NCI-H2029 treated with DMSO at 0.1 percent for 48 hours (cell line): ENCODE measurements at regions not wholly inside any gene's neighbourhood (a gene's known extent, or its start where the extent isn't known, plus 50 kb on each side); places are given as distances from the start of the nearest gene placed in this dataset.
"Not testable (repeated sequence)": the region's sequence is repeated elsewhere in the genome, so short reads cannot be mapped to it uniquely, and the experiment has no call there.

Experiments used
- DNase-seq: peaks from one replicate; lab custom pipeline; 2025; lab: John Stamatoyannopoulos, UW

- DNase-seq: not testable (repeated sequence)
Measured at GRCh38 chr12:76292891-76293290, 55.3 kb downstream of the BBS10 start.

DNA sequence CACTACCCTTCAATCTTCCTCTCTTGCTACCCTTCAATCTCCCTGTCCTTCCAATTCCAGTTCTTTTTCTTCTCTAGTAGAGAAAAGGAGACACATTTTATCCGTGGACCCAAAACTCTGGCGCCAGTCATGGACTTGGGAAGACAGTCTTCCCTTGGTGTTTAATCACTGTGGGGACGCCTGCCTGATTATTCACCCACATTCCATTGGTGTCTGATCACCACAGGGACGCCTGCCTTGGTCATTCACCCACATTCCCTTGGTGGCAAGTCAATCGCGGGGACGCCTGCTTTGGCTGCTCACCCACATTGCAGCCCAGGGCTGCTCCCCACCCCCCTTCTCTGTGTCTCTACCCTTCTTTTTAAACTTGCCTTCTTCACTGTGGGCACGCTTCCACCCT is 55.9 kb downstream of the BBS10 start:
- not testable (repeated sequence) for DNase-seq

DNA sequence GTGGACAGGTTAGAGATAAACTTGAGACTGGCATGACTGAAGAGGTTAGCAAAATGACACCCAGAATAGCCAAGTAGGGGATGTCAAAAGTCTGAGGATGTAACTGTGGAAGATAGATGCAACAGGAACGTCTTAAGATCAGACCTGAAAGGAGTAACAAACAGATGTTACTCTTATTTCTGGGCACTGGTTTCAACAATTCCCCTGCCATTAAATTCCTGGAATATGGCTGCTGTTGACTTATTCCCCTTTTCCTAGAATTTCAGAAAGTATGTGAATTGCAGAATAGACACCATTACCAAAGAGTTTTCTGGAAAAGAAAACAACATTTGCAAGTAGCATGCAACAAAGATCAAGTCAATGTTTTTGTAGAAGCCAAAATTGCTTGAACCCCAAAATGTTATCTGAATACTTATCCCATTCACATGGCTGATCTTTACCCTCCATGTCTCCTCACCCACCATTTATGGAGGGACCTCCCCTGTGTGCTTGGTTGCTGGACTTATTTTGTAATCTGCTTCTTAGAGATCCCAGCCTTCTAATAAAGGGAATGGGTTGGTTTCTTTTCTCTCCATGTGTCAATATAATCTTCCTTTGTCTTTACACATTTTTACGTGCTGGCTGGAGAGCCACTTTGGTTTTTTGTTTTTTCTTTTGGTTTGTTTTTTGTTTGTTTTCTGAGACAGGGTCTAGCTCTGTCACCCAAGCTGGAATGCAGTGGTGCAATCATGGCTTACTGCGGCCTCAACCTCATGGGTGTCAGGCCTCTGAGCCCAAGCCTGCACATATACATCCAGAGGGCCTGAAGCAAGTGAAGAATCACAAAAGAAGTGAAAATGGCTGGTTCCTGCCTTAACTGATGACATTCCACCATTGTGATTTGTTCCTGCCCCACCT is 57.0 kb downstream of the BBS10 start:
- no peak for DNase-seq

DNA sequence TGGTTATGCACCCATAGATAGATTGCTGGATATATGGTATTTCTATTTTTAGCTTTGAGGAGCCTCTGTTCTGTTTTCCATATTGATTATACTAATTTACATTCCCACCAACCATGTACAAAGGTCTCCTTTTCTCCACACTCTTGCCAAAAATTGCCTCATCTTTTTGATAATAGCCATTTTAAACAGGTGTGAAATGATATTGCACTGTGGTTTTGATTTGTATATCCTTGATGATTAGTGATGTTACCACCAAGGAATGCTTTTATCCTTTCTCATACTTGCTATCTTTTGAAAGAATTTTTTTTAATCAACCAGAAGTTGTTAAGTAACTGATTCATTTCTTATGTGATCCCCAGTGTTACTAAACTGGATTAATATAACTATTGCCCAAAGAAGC is 60.0 kb downstream of the BBS10 start:
- DNase-seq: no peak

DNA sequence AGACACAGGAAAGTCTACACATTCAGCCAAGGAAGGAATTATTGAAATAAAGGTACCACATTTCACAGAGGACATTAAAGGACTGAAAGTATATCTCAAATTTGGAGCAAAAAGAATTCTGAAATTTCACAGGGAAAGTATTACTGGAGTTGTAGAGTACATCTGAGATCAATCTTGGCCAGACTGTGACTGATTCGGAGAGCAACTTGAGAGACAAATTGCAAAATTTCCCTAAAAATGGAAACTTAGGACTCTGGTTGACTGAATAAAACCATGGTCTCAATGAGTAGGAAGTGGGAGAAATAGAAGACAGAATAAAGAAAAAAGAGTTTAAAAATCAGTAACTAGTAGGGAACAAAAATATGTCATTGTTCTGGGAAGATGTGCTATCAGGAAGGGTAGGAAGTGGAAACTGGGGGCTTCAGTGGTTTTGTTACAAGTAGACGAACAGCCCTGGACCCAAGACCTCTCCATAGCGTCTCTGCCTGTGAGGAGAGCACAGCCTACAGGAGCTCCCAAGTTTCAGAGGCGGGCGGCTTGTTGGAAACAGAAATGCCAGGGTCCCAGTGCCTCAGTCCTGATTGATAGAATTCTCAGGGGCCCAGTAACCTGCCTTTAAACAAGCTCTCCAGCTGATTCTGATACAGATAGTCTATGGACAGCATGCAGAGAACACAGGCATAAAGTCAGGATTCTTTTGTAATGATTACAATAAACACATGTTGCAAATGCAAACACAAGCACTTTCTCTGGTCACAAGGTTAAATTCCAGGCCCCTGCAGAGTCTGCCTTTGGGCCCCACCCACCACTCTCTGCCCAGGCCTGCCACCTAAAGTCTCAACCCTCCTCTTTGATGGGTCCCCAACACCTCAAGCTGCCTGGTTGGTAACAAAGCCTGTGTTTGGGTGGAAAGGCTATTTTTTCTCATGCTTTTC is 63.1 kb downstream of the BBS10 start:
- no peak for DNase-seq

DNA sequence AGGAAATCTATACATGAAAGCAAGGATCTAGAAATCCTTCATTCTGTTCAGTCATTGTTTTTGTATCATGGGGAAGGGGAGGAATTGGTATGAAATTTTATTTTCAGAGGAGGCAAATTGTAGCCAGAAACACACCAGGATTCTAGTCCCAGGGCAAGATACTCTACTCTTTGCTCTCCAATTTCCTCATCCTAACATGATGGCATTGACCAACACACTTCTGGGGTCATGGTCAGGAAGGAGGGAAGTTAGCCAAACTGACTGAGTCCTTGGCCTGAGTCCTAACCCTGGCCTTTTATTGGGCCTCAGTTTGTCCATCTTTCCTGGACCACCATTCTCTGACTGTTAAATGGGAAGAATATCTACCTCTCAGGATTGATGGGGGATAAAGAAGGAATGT is 65.5 kb downstream of the BBS10 start:
- DNase-seq: no peak

- DNase-seq: no peak
Measured at GRCh38 chr12:76277480-76277879, 70.7 kb downstream of the BBS10 start.

GRCh38 chr12:76276499-76277151 is 71.6 kb downstream of the BBS10 start:
- no peak for DNase-seq

- DNase-seq: no peak
Measured at GRCh38 chr12:76275511-76276093, 72.6 kb downstream of the BBS10 start.

GRCh38 chr12:76274420-76275083 is 73.7 kb downstream of the BBS10 start:
- DNase-seq: no peak

GRCh38 chr12:76272287-76272686 is 75.9 kb downstream of the BBS10 start:
- no peak for DNase-seq

GRCh38 chr12:76270657-76271358 is 77.4 kb downstream of the BBS10 start:
- DNase-seq: no peak

DNA sequence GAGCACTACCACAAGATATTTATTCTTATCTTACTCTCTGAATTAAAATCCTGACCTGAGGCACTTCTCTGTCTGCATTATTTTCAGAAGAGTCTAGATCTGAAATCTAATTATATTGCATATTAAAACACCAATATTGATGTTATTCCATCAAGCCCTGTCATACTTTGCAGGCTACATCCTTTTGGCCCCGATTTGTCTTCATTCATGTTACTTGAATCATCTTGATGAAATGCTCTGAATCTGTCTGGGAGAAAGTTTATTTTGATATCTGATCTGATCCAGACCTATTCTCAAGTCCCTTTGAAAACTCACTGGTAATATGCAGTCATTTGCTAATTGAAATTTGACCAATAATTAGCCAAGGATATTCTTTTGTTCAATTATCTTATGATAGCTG is 79.9 kb downstream of the BBS10 start:
- DNase-seq: no peak

- peak; percentile 2 for DNase-seq
Measured at GRCh38 chr12:76266797-76267196, 81.4 kb downstream of the BBS10 start.

- no peak for DNase-seq
Measured at GRCh38 chr12:76265424-76266180, 82.6 kb downstream of the BBS10 start.

DNA sequence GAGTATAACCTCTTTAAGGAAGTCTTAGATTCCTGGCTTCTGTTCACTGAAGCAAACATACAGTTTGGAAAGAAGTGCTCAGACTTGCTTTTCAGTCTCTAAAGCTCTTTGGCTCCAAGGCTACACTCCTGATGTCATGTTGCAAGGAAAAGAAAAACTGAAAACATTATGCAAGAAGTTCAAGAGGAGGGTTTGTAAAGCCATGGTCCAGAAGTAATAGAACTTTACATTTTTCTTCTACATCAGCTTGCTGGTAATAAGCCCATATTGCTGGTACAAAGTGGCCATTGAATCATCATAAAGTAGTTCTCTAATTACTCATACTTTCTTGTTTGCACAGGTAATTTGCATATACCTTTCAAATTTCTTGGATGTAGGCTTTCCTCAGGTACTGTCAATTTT is 83.6 kb downstream of the BBS10 start:
- no peak for DNase-seq

- no peak for DNase-seq
Measured at GRCh38 chr12:76263696-76264095, 84.5 kb downstream of the BBS10 start.

- no peak for DNase-seq
Measured at GRCh38 chr12:76260390-76260748, 87.8 kb downstream of the BBS10 start.

DNA sequence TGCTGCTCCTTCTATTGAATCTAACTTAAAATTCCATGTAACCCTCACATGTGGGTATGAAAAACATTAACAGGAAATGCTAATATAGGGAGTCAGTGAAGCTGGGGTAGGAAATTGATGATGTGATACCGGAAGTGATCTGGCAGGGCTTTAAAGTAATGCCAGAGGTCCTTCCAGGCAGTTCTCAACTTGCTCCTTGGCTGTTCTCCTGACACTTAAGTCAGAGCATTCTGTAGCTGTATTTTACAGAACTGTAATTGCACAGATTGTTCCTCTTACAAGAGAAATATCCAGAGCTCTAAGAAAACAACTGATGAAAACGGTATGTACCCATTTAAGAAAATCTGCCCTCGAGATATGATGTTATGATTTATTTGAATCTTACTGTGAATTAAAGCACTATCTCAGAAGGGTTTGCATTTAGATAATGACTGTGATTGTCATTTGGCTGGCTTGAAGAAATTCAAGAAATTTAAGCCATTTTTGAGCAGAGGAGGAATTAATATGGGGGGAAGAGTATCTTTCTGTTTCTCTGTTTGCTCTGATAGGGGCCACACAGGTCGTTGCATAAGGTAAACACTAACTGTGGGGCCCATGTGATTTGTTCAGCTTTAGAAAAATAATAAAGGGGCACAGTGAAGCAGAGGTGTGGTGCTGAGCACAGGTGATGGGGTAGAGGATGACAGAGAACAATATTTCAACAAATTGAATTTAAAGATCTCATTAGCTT is 88.4 kb downstream of the BBS10 start:
- no peak for DNase-seq
